Liver (tissue), 8 donors: ENCODE measurements at regions not wholly inside any gene's neighbourhood (a gene's known extent, or its start where the extent isn't known, plus 50 kb on each side); places are given as distances from the start of the nearest gene placed in this dataset.

Experiments
- DNase-seq: peaks from one replicate; pipeline ENCODE4 v3.0.0-alpha.2; 2017; ENCODE audit warnings: low spot score
- H3K27ac ChIP-seq, 2 donors: one replicate each; pipeline ENCODE4 v1.7.0; 2013; ENCODE audit warnings: inconsistent platforms in 2 of 2, low read length in 2 of 2, control low read depth in 1 of 2, low read depth in 1 of 2, mild to moderate bottlenecking in 1 of 2
- H3K27me3 ChIP-seq, 4 donors: one replicate each; pipeline versions ENCODE4 v1.6.1 to v1.7.0; 2013; ENCODE audit warnings: low read length in 3 of 4, inconsistent platforms in 1 of 4, mild to moderate bottlenecking in 1 of 4, moderate library complexity in 1 of 4; ENCODE audit not compliant: control insufficient read depth in 4 of 4, insufficient read depth in 4 of 4
- H3K36me3 ChIP-seq, 4 donors: one replicate each; pipeline versions ENCODE4 v1.6.1 to v1.7.0; 2013; ENCODE audit warnings: low read length in 3 of 4, mild to moderate bottlenecking in 3 of 4, low read depth in 1 of 4, moderate library complexity in 1 of 4; ENCODE audit not compliant: control insufficient read depth in 4 of 4, insufficient read depth in 3 of 4
- H3K4me1 ChIP-seq, 4 donors: one replicate each; pipeline versions ENCODE4 v1.6.1 to v1.7.0; 2013; ENCODE audit warnings: low read length in 3 of 4, mild to moderate bottlenecking in 3 of 4, moderate library complexity in 1 of 4; ENCODE audit not compliant: control insufficient read depth in 4 of 4, insufficient read depth in 4 of 4
- H3K4me3 ChIP-seq, 3 donors: one replicate each; pipeline versions ENCODE4 v1.6.1 to v1.7.0; 2013; ENCODE audit warnings: low read length in 3 of 3, control low read depth in 1 of 3, low read depth in 1 of 3, mild to moderate bottlenecking in 1 of 3
- H3K9ac ChIP-seq, 2 donors: one replicate each; pipeline ENCODE4 v1.7.0; 2013; ENCODE audit warnings: low read length in 2 of 2, mild to moderate bottlenecking in 2 of 2, moderate library complexity in 2 of 2, control low read depth in 1 of 2, low read depth in 1 of 2
- H3K9me3 ChIP-seq, 4 donors: one replicate each; pipeline versions ENCODE4 v1.6.1 to v1.7.0; 2013; ENCODE audit warnings: low read length in 3 of 4; ENCODE audit not compliant: control insufficient read depth in 4 of 4
- CTCF ChIP-seq: fragments of 150-350 bp; IDR thresholded peaks from 2 replicates; pipeline ENCODE4 v1.5.1; 2017; ENCODE audit warnings: improper control_type of control experiment, low read depth, low read length; ENCODE audit not compliant: missing input control
- FOXA2 ChIP-seq: IDR thresholded peaks from 2 replicates; pipeline ENCODE4 v1.6.1; 2016; ENCODE audit warnings: antibody characterized with exemption
- GABPA ChIP-seq, 2 donors: IDR thresholded peaks in 1 of 2; conservative IDR thresholded peaks in 1 of 2; 2 replicates each; pipeline ENCODE4 v1.6.1; 2016; ENCODE audit warnings: antibody characterized with exemption in 2 of 2, mild to moderate bottlenecking in 1 of 2, moderate library complexity in 1 of 2
- HNF4A ChIP-seq, 2 donors: conservative IDR thresholded peaks; 2 replicates each; pipeline ENCODE4 v1.6.1; 2016; ENCODE audit warnings: antibody characterized with exemption in 2 of 2, mild to moderate bottlenecking in 2 of 2
- JUND ChIP-seq, 2 donors: IDR thresholded peaks; 2 replicates each; pipeline ENCODE4 v1.6.1; 2016; ENCODE audit warnings: antibody characterized with exemption in 2 of 2
- MAX ChIP-seq: IDR thresholded peaks from 2 replicates; pipeline ENCODE4 v1.6.1; 2016; ENCODE audit warnings: antibody characterized with exemption
- NR2F2 ChIP-seq: IDR thresholded peaks from 2 replicates; pipeline ENCODE4 v1.6.1; 2016; ENCODE audit warnings: antibody characterized with exemption
- RXRA ChIP-seq, 2 donors: IDR thresholded peaks; 2 replicates each; pipeline ENCODE4 v1.6.1; 2017 to 2018; ENCODE audit warnings: antibody characterized with exemption in 2 of 2, mild to moderate bottlenecking in 1 of 2
- TAF1 ChIP-seq: conservative IDR thresholded peaks from 2 replicates; pipeline ENCODE4 v1.6.1; 2016; ENCODE audit warnings: antibody characterized with exemption, mild to moderate bottlenecking
- YY1 ChIP-seq: IDR thresholded peaks from 2 replicates; pipeline ENCODE4 v1.6.1; 2016; ENCODE audit warnings: antibody characterized with exemption, mild to moderate bottlenecking
- ZBTB33 ChIP-seq: IDR thresholded peaks from 2 replicates; pipeline ENCODE4 v1.6.1; 2016; ENCODE audit warnings: antibody characterized with exemption
- WGBS: extraction: QIAGEN DNeasy Blood & Tissue Kit; methylation state at CpG from one replicate; pipeline ENCODE4 v1.1.7; 2013; 5-methylcytosine and 5-hydroxymethylcytosine counted together
- donor health status: healthy.
- donor health status: healthy.
- donor health status: healthy.
- donor health status: healthy.
- donor health status: healthy.

GRCh38 chr2:121969766-121970639 lies 214.6 kb downstream of the TSN start:
- 65% methylated on average over 8 of the region's 8 CpGs for WGBS
- H3K9ac ChIP-seq = no peak overlapping the region
- peaks cover 0 to 6% (median 0%) of the 10 kb centered on the region in 4 donors for H3K27me3 ChIP-seq
- no peaks in the 10 kb centered on the region for H3K4me1 ChIP-seq
- H3K4me3 ChIP-seq = no peak overlapping the region
- no peaks in the 10 kb centered on the region for H3K9me3 ChIP-seq
- DNase-seq = no peak
- no peak overlapping the region for H3K27ac ChIP-seq
- no peaks in the 10 kb centered on the region for H3K36me3 ChIP-seq
- TF ChIP-seq NR2F2 = peak; percentile 29
- no peak for TF ChIP-seq FOXA2
- no peak for TF ChIP-seq GABPA (IDR thresholded peaks at IDR 0.05 in 1 of 2, conservative IDR thresholded peaks at IDR 0.05 in 1 of 2)
- no peak for TF ChIP-seq CTCF
- no peak for TF ChIP-seq YY1
- TF ChIP-seq ZBTB33 = no peak
- TF ChIP-seq JUND (IDR thresholded peaks at IDR 0.05) = no peak

GRCh38 chr2:121972203-121972602 lies 216.8 kb downstream of the TSN start:
- H3K9me3 ChIP-seq = no peaks in the 10 kb centered on the region
- H3K36me3 ChIP-seq = no peaks in the 10 kb centered on the region
- 79% methylated on average over 5 of the region's 5 CpGs for WGBS
- peaks cover 0 to 4% (median 2%) of the 10 kb centered on the region in 4 donors for H3K4me1 ChIP-seq
- no peak for DNase-seq
- no peak overlapping the region for H3K9ac ChIP-seq
- H3K4me3 ChIP-seq = no peak overlapping the region
- no peak overlapping the region for H3K27ac ChIP-seq
- TF ChIP-seq YY1 = no peak
- TF ChIP-seq TAF1 = no peak
- no peak for TF ChIP-seq MAX
- TF ChIP-seq RXRA (IDR thresholded peaks at IDR 0.05) = no peak
- TF ChIP-seq FOXA2 = no peak
- no peak for TF ChIP-seq GABPA (IDR thresholded peaks at IDR 0.05 in 1 of 2, conservative IDR thresholded peaks at IDR 0.05 in 1 of 2)
- TF ChIP-seq HNF4A (conservative IDR thresholded peaks at IDR 0.05) = no peak
- TF ChIP-seq ZBTB33 = no peak
- H3K27me3 ChIP-seq = peaks cover 0 to 6% (median 0%) of the 10 kb centered on the region in 4 donors
